Left ventricle myocardium superior (tissue), 1 donor: ENCODE measurements at regions not wholly inside any gene's neighbourhood (a gene's known extent, or its start where the extent isn't known, plus 50 kb on each side); places are given as distances from the start of the nearest gene placed in this dataset.

Experiments
- ATAC-seq: fragments of 200-7000 bp; cut with Tn5 transposase; one replicate; pipeline ENCODE4 v1.9.1; 2020; ENCODE audit warnings: mild to moderate bottlenecking, moderate library complexity
- DNase-seq: peaks from one replicate; pipeline ENCODE4 v3.0.0-alpha.2; 2020
- intact Hi-C: fragments of 100-400 bp; cut with micrococcal nuclease; formaldehyde crosslinking; loops from one replicate; pipeline ENCODE4 v1.11.0; 2022
- donor health status: DM: no; HTN: yes; CAD: no; lungs with severe emphysema.

- no peak for ATAC-seq
- intact Hi-C loops, result no loop called here
- no peak for DNase-seq
Measured at GRCh38 chr4:58935332-58935731, 1825.1 kb upstream of the IGFBP7 start.

DNA sequence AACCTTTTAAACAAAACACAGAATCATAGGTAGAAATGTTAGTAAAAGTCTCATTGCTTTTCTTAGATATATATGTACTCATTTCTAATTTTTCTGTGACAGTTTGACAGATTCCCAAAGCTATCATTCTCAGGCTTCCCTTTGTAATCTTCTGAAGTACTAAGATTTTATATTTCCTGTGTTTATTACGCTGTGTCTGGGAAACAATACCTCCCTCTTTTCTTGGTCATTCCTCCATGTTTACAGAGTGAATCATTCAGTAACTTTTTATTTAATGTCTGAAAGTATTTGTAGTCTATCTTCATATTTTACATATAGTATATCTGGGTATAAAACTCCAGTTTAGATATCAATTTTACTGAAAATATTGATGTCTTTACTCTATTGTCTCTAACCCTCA is 1826.3 kb upstream of the IGFBP7 start:
- no peak for ATAC-seq
- intact Hi-C loops, result no loop called here
- DNase-seq, result no peak

DNA sequence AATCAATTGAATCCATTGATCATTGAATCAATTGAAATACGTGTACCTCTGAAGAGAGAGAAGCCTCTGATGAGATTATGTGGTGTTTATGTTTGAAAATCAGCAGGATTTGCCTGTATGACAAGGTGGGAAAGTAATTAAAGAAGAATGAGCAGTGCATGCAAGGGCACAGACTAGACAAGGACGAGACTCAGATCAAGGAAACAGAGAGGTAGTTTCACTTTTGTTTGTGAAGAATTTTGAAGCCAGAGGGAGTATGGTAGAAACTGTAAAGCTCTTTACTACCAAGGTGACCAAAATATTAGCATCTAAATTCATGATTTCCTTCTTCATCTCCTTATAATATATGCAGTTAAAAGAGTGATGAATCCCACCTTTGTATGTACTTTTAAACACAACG is 1830.0 kb upstream of the IGFBP7 start:
- DNase-seq (no peak), ATAC-seq (no peak)
- intact Hi-C loops, result no loop called here

DNA sequence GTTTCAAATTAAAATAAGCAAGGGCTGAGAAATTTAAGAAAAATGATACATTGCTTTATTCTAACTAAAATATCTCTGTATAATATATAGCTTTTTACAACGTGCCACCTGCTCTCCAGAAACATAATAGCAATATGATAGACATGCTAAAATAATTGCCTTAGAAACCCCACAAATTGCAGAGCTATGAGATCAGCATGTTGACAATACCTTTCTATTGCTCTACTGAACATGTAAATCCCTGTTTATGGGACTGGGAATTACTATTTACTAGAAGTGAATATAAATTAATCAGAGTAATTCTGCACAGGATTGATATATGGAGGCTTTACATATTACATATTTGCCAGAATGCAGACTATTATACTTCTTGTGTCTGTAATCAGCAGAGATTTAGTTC is 1831.1 kb upstream of the IGFBP7 start:
- no peak for ATAC-seq
- DNase-seq, result no peak
- intact Hi-C loops, result no loop called here

- DNase-seq (no peak), ATAC-seq (no peak)
- intact Hi-C loops, result no loop called here
Measured at GRCh38 chr4:58953575-58953974, 1843.4 kb upstream of the IGFBP7 start.

DNA sequence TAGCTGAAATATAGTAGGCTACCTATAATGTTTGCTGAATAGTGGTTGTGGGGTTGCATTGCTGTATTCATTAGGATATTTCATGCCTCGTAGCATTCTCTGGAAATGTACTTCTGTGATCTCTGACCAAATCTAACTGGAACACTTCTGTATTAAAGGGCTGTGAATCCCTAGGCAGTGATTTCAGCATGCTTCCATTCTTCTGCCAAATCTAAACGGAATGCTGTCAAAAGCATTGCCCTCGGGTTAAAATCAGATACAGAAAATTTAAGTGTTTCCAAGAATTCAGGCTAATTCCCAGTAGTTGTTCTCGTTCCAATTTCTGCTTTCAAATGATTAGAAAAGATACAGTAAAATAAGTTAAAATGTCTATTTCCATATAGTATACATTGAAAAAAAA is 1847.5 kb upstream of the IGFBP7 start:
- DNase-seq (no peak), ATAC-seq (no peak)
- intact Hi-C loops, result no loop called here

DNA sequence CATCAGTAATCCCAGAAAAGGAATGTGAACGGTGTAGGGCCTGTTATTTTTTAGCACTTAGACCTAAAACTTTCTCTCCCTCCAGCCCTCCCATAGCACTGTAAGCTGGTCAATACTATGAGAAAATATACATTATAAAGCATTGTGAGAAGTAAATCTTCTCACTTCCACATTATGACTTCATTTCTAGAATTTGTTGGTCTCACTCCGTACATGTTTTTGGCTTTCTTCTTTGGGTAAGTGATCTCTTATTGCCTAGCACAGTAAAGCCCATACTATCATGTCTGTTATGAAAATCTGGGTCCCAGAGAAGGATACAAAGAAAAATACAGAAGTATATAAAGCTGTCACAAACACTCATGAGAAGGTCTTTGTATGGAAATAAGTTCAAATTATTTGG is 1851.1 kb upstream of the IGFBP7 start:
- DNase-seq, result no peak
- ATAC-seq, result no peak
- intact Hi-C loops, result no loop called here

DNA sequence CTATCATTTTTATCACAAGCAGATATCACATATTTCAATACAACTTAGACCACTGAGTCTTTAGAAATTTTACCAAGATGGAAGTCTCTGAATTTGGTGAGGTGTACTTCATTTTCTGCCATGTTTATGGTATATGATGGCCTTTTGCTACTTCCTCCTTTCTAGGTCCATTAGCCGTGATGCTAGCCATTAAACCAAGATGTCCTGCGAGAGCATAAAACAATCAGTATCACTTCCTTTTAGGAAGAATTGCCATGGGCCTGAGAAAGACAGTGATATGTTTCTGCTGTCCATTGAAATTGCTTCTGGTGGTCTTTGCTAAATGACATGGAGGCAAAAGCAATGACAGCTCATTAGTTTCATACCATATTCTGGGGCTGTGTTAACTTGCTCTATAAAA is 1851.7 kb upstream of the IGFBP7 start:
- DNase-seq (no peak), ATAC-seq (no peak)
- intact Hi-C loops, result no loop called here

- DNase-seq (no peak), ATAC-seq (no peak)
- intact Hi-C loops, result no loop called here
Measured at GRCh38 chr4:58962424-58962823, 1852.2 kb upstream of the IGFBP7 start.

DNA sequence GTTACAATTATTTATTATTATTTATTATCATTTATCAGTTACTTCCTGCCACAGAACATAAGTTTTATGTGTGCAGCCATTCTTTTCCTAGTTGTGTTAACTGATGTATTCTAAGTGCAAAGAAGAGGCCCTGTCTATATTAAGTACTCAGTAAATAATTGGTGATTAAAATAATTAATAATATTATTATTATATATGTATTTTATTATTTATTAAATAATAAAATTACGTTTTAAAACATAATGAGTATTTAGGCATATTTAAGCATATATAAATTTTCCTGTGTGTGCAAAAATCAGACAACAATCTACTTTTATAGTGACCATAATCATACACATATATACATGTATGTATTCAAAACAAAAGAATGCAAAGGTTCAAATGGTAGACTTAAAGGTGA is 1871.6 kb upstream of the IGFBP7 start:
- ATAC-seq, result no peak
- intact Hi-C loops, result no loop called here

DNA sequence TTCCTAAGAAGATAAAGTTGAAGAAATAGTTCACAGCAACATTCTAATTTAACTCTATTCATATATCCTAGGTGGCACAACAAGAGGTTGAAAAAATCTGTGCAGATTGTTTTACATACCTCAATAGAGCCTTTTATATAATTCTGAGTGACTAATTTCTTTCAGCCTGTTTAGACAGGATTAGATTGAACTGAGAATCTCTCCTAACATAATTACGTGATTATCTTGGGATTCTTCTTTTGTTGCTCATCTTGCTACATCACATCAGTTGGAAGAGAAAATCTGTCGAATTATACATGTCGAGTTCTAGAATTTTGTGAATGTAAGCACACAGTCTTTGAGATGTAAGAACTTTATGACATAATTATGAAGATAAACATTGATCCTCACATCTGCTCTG is 1873.7 kb upstream of the IGFBP7 start:
- no peak for ATAC-seq
- intact Hi-C loops, result no loop called here

More for the DNA sequence above, 1871.6 kb upstream of the IGFBP7 start:
- no peak for DNase-seq

GRCh38 chr4:59002148-59002547 is 1892.0 kb upstream of the IGFBP7 start:
- intact Hi-C loops, result no loop called here
- ATAC-seq (no peak), DNase-seq (no peak)

More for the DNA sequence above, 1873.7 kb upstream of the IGFBP7 start:
- DNase-seq, result no peak

GRCh38 chr4:59024257-59024656 is 1914.1 kb upstream of the IGFBP7 start:
- intact Hi-C loops, result no loop called here

GRCh38 chr4:59037812-59038211 is 1927.6 kb upstream of the IGFBP7 start:
- no peak for ATAC-seq
- no peak for DNase-seq
- intact Hi-C loops, result no loop called here

More at GRCh38 chr4:59024257-59024656, 1914.1 kb upstream of the IGFBP7 start:
- DNase-seq (no peak), ATAC-seq (no peak)

DNA sequence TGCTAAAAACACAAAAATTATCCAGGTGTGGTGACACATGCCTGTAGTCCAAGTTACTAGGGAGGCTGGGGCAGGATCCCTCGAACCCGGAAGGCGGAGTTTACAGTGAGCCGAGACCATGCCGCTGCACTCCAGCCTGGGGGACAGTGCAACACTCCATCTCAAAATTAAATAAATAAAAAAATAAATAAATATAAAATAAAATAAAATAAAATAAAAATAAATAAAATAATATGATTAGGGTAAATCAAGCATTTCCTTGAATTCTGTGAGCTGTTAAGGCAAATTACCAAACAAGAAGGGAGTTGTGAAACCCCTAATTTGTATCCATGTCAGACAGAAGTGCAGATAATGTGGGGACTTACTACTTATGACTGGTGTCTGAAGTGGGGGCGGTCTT is 1928.9 kb upstream of the IGFBP7 start:
- intact Hi-C loops, result no loop called here
- ATAC-seq (no peak), DNase-seq (no peak)

DNA sequence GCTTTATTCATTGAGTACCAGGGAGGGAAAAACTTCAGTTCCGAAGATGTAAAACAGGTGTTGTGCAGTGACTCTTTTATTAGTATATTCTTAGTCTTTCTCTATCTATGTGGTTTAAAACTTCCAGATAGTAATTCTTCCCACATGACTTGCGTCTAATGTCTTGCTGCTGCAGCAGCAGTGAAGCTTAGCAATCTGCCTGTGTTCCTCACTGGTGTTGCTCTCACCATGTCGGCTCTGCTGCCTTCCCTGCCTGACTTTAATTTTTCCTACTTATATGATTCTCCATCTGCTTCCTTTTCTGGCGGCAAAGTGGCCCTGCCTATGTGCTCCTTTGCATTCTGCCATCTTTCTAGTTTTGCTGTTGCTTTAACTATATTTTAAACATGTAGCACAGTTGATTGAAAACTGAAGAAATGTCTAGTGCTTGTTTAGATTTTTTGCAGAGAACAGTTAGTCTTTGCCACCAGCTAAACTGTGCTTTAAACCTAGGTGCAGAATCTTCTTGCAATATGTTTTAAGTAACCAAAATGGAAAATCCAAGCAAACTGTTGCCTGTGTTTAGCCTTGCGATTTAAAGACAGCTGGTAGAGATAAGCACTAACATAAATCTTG is 1934.2 kb upstream of the IGFBP7 start:
- DNase-seq, result no peak
- intact Hi-C loops, result no loop called here
- no peak for ATAC-seq

GRCh38 chr4:59054086-59054485 is 1943.9 kb upstream of the IGFBP7 start:
- intact Hi-C loops, result no loop called here
- DNase-seq (no peak), ATAC-seq (no peak)

DNA sequence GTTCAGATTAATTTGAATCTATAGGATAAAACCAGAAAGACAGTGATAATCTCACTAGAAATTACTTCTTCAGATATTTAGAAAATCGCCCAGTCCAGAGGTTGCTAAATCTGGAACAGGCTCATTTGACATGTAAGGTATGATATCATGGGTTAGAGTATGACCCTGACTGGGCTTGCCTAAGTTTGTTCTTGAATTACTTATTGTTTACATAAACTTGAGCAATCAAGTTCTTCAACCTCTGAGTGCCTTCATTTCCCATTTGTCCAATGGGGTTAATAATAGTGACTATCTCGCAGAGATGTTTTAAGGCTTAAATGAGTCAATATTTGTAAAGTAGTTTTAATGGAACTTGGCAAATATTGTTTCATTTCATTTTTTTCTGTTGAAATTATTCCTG is 1947.6 kb upstream of the IGFBP7 start:
- DNase-seq (no peak), ATAC-seq (no peak)
- intact Hi-C loops, result no loop called here

- ATAC-seq (no peak), DNase-seq (no peak)
- intact Hi-C loops, result no loop called here
Measured at GRCh38 chr4:59058543-59058942, 1948.4 kb upstream of the IGFBP7 start.

DNA sequence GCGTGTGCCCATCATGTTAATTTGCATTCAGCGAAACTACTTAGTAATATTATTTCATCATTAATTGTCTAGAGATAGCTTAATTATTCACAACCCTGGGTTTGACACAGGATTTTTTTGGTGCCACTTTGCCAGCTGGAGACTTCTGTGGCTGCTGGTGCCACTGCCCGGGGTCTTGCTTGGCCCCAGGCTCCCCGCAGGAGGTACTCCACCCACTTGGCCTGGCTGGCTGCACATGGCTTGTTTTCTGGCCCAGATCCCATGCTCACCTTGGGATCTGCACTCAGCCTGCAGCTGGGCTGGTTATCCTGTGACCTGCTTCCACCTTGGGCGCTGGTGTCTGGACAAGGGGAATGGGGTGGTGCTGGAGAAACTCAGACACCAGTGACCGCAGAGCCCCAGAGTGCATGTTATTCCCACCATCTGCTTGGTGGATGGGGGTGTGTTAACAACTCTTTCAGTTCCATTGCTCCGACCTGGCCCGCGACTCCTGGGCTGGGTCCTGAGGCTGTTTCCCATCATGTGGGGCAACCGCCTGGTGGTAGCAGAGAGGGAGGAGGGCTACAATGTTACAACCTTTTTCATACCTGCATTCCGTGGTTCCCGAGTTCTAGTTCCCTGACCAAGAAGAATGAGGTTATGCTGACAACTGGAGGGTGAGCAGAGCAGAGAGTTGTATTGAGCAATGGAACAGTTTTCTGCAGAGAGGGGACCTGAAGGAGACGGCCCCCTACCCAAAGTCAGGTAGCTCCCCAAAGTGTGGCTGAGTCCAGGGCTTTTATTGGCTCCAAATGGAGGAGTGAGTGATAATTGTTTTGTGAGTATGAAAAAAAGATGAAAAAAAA is 1950.0 kb upstream of the IGFBP7 start:
- ATAC-seq, result no peak
- DNase-seq, result no peak
- intact Hi-C loops, result no loop called here

- intact Hi-C loops, result no loop called here
- DNase-seq (no peak), ATAC-seq (no peak)
Measured at GRCh38 chr4:59060895-59061294, 1950.7 kb upstream of the IGFBP7 start.
